Activated T-cell treated with anti-CD3 and anti-CD28 coated beads, Interleukin-2, amount 50 U/mL, for 72 hours (primary cell): ENCODE measurements at regions not wholly inside any gene's neighbourhood (a gene's known extent, or its start where the extent isn't known, plus 50 kb on each side); places are given as distances from the start of the nearest gene placed in this dataset.

Experiments used
- ATAC-seq, 2 donors: fragments of 150-1000 bp; cut with Tn5 transposase; replicated peaks in 1 of 2; 2 replicates each; pipeline ENCODE4 v1.10.0; 2021; ENCODE audit warnings: moderate library complexity in 2 of 2, mild to moderate bottlenecking in 1 of 2
- DNase-seq, 2 donors: peaks; one replicate each; pipeline ENCODE4 v3.0.0; 2021 to 2022; ENCODE audit warnings: mixed read lengths in 1 of 2
- H3K27ac Mint-ChIP-seq: one replicate; pipeline ENCODE4 v1.8.0; 2022; ENCODE audit warnings: mild to moderate bottlenecking, moderate library complexity, mixed read lengths
- H3K27me3 Mint-ChIP-seq: one replicate; pipeline ENCODE4 v1.8.0; 2022; ENCODE audit warnings: low read depth, mixed read lengths
- H3K36me3 Mint-ChIP-seq, 2 donors: one replicate each; pipeline ENCODE4 v1.8.0; 2022; ENCODE audit warnings: mixed read lengths in 2 of 2, mild to moderate bottlenecking in 1 of 2; ENCODE audit not compliant: insufficient read depth in 2 of 2
- H3K4me1 Mint-ChIP-seq: one replicate; pipeline ENCODE4 v1.8.0; 2022; ENCODE audit warnings: low read depth, mixed read lengths
- H3K4me3 Mint-ChIP-seq, 2 donors: one replicate each; pipeline ENCODE4 v1.8.0; 2022; ENCODE audit warnings: mild to moderate bottlenecking in 2 of 2, mixed read lengths in 2 of 2, moderate library complexity in 2 of 2
- H3K9me3 Mint-ChIP-seq, 2 donors: one replicate each; pipeline ENCODE4 v1.8.0; 2022; ENCODE audit warnings: mixed read lengths in 2 of 2

GRCh38 chr5:98993512-98993911, 64.7 kb upstream of the CHD1 start:
- no peak overlapping the region for H3K4me3 Mint-ChIP-seq
- peaks cover 12% of the 10 kb centered on the region for H3K4me1 Mint-ChIP-seq
- DNase-seq: no peak
- H3K9me3 Mint-ChIP-seq: no peaks in the 10 kb centered on the region
- no peak overlapping the region for H3K27ac Mint-ChIP-seq
- H3K36me3 Mint-ChIP-seq: no peaks in the 10 kb centered on the region
- no peak for ATAC-seq
- no peaks in the 10 kb centered on the region for H3K27me3 Mint-ChIP-seq

GRCh38 chr5:98992552-98992951, 63.7 kb upstream of the CHD1 start:
- Mint-ChIP-seq H3K27ac (no peak overlapping the region), H3K4me1 (peaks cover 12% of the 10 kb centered on the region), H3K4me3 (no peak overlapping the region), H3K36me3 (no peaks in the 10 kb centered on the region), H3K9me3 (peaks cover 0 to 1% of the 10 kb centered on the region in 2 donors), H3K27me3 (no peaks in the 10 kb centered on the region)
- ATAC-seq: no peak
- no peak for DNase-seq

GRCh38 chr5:98989727-98990126, 60.9 kb upstream of the CHD1 start:
- ATAC-seq: no peak

GRCh38 chr5:98986587-98986986, 57.8 kb upstream of the CHD1 start:
- peaks cover 0 to 1% of the 10 kb centered on the region in 2 donors for H3K9me3 Mint-ChIP-seq
- H3K36me3 Mint-ChIP-seq: no peaks in the 10 kb centered on the region
- H3K27me3 Mint-ChIP-seq: no peaks in the 10 kb centered on the region
- ATAC-seq: no peak
- no peak overlapping the region for H3K4me3 Mint-ChIP-seq
- H3K27ac Mint-ChIP-seq: no peak overlapping the region
- peaks cover 12% of the 10 kb centered on the region for H3K4me1 Mint-ChIP-seq
- no peak for DNase-seq

More at GRCh38 chr5:98989727-98990126, 60.9 kb upstream of the CHD1 start:
- Mint-ChIP-seq H3K36me3 (no peaks in the 10 kb centered on the region), H3K9me3 (peaks cover 0 to 1% of the 10 kb centered on the region in 2 donors), H3K27ac (no peak overlapping the region), H3K27me3 (no peaks in the 10 kb centered on the region), H3K4me1 (peaks cover 12% of the 10 kb centered on the region), H3K4me3 (no peak overlapping the region)
- no peak for DNase-seq

- ATAC-seq: no peak
- no peaks in the 10 kb centered on the region for H3K27me3 Mint-ChIP-seq
- no peak for DNase-seq
- no peaks in the 10 kb centered on the region for H3K36me3 Mint-ChIP-seq
- H3K27ac Mint-ChIP-seq: no peak overlapping the region
- no peak overlapping the region for H3K4me3 Mint-ChIP-seq
- H3K9me3 Mint-ChIP-seq: no peaks in the 10 kb centered on the region
- H3K4me1 Mint-ChIP-seq: no peaks in the 10 kb centered on the region
Measured at GRCh38 chr5:98982880-98983279, 54.1 kb upstream of the CHD1 start.
